Stimulated activated CD4-positive, alpha-beta T cell treated with anti-CD3 and anti-CD28 coated beads, Interleukin-1b, Interleukin-23, amount 100 ng/mL, for 4 hours (primary cell): ENCODE measurements at regions not wholly inside any gene's neighbourhood (a gene's known extent, or its start where the extent isn't known, plus 50 kb on each side); places are given as distances from the start of the nearest gene placed in this dataset.
"Not testable (repeated sequence)": the region's sequence is repeated elsewhere in the genome, so short reads cannot be mapped to it uniquely, and the experiment has no call there.

Source experiments
- DNase-seq, 2 donors: peaks; one replicate each; pipeline ENCODE4 v3.0.0-alpha.2; 2020; ENCODE audit warnings: low read depth in 2 of 2

DNA sequence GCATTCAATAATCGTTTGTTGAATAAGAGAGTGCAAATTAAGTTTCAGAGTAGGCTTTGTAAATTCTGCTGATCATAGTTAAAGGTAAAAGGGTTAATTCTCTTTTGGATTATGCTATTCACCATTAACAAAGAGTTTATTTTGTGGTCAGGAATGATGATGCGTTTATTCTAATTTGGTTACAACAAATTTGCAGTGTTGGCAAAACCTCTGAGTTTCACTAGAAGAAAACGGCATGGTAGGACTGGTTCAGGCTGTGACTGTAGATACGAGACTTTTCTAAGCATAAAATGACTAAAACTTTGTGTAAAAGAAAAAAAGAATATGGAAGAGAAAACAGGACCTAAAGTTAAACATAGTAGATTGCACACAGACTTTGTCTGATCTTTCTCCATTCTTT lies 234.7 kb downstream of the TLR4 start:
- no peak for DNase-seq

DNA sequence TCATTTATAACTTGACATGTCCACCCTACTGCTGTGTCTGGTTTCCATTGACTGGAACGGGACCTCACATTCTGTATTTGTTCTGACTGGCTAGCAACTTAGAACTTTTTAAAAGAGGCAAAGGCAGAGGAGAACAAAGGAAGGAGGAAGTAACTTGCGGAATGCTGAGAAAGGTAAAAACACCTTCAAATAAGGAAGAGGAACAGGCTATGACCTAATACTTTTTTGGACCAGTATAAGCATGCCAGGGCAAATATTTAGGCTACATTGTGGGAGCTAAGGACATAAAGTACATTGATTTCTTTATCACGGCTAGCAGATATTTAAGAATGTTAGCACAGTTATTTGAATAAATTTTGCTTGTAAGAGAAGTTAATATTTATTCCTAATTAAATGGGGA lies 240.5 kb downstream of the TLR4 start:
- not testable (repeated sequence) for DNase-seq

DNA sequence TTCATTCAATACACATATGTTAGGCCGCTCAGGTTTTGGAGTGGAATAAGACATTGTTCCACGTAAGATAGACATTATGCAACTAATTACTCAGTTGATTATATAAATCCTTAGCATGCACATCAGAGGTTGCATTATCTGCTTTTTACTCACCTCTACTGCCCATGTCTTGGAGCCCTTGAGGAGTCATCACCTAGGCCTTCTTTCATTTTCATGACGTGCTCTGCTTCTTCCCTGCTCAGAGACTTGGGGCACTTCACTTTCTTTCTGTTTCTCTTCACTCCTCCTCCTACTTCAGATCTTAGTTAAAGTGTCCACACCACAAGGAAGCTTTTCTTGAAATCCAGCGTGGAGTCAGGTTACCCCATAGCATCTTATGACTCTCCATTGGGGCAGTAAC lies 241.1 kb downstream of the TLR4 start:
- DNase-seq = no peak

DNA sequence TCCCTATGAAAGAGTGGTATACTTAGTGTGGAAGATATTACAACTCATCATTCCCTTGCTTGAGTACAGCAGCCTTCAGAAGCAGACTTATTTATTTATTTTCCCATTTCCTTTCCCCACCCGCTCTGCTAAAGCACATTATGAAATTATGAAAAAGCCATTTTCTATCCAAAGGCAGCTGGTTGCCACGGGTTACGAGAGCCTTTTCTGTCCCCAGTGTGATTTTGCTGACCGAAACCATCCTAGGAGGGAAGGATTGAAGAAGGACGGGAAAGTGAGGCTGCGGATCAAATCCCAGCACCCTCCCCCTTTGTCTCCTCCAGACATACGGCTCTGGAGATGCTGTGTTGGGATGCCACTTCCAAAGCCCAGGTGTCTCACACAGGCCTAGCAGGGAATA lies 246.9 kb downstream of the TLR4 start:
- DNase-seq = no peak

DNA sequence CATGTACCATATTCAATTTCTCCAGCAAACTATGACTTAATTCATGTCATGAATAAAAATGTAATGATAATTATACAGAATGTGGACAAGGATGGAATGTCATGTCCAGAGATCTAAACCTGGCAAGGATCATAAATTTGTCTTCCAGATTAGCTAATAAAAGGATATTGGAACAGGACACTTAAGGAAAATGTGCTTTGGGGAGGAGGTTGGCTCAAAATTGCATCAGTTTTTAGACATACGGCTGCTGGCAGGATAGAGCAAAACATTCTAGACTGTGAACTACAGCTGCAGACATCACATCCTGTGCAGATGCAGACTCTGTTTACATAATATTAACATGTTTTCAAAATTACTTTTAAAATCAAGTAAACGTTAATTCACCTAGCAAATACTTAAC lies 248.4 kb downstream of the TLR4 start:
- DNase-seq = no peak

DNA sequence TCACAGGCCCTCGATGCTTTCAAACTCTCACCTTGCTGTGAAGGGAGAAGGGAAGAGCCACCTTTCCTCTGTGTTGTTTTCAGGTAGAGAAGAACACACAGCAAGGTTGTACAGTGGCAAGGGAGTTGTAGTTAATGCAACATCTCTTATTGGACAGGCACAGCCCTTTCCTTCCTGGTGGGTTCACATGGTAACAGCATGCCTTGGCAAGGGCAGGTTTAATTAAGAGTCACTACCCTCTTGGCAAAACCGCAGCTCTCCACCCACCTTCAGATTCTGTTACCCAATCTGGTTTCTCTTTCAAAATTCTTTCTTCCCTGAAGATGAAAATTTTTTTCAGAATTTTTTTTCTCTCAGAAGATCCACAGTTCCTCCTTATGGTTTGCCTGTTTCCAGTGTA lies 253.1 kb downstream of the TLR4 start:
- DNase-seq = no peak

DNA sequence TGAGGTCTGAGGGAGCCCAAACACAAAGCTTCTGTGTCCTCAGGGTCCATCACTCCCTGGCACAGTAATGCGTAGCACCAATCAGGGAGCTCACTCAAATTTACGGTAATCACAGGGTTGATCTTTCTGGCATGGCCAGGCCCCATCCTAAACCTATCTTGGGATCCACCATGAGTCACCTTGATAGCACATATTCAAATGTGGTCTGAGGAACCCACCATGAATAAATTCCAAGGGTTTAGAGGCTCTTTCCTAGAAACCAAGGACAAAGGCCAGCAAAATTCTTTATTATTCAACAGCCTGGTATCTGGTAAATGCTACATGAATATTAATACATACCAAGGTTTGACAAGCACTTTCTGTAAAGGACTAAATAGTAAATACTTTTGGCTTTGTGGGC lies 254.5 kb downstream of the TLR4 start:
- no peak for DNase-seq

DNA sequence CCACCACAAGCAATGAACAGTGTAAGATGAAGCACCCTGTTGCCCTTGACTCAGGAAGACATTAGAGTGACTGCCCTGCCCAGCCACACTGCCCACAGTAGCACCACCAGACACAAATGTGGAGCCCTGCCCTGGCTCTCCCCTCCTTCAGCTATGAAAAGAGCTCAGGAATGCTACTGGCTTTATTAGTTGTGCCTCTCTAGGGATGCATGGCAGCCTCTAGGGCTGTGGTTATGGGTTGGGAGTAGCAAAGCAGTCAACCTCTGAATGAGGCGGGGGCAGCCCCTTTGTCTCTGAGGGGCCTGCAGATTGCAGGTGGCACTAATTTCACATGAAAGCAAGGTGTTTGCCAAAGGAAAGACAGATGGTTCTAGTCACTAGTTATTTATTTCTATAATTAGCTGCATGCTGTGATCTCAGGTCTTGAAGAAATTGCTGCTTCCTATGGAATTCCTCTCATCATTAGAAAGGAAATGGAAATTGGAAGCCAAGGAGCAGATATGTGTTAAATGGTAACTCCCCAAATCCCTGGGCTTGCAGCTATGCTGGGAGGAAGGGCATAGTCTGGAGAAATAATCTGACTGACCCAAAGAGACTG lies 259.4 kb downstream of the TLR4 start:
- no peak for DNase-seq

DNA sequence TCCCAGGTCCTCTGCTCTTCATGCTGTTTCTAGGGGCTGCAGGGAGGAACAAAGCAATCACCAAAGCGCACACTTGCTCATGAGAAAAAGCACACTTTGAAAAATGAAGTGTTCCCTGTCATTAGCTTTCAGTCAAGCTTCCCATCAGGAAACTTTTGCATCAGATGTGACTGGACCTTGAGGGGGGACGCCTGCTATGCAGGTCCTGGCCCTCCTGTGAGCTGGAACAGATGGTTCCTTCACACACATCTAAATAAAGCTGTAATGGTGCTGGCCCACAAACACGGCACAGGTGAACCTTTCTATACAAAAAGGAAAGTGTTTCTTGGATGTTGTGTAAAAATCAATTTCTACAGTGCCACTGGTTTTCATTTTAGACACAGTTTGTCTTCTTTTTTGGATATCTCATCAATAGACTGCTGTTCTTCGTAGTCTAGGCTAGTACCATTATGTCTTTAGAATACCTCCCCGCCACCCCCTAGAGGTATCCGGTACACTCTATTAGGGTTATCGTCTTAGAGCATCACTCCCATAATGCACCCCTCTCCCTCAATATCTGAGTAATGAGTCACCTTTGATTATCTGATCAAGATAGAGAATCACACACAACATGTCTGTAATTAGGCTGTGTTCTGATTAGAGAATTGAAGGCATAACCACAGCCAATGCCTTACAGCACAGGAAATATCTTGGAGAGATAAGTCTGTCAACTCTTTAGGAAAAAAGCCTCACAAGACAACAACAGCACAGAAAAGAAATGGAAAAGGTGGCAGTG lies 266.3 kb downstream of the TLR4 start:
- no peak for DNase-seq

DNA sequence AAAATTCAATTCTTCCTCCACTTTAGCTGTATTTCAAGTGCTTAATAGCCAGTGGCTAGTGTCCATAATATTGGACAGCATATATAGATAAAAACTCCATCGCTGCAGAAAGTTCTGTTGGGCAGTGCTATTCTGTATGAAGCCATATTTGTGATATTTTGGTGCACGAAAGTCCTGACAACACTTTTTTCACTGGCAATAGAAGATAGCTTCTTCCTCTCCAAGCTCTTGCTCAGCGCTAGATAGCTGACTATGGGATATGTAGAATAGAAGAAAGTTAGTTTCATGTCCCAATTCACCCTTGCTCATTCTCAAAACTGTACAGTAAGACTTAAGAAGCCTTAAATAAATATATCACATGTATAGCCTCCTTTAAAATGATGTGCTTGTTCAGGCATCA lies 269.9 kb downstream of the TLR4 start:
- DNase-seq = no peak

DNA sequence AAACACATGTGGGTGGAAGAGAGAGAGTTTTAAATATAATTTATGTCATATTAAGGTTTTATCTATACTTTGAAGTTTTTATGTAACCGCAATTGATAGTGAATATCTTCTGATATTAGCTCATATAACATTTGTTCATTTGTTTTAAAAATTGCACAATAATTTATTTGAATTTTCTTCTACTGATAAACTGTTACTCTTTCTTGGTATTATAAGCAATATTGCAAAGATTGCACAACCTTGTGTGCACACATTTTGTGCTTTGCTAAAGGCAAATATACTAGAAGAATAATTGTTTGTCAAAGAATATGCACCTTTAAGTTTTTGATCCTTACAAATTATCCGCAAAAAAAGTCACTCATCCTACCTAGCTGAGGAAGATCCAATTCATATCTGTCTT lies 275.7 kb downstream of the TLR4 start:
- DNase-seq = no peak

DNA sequence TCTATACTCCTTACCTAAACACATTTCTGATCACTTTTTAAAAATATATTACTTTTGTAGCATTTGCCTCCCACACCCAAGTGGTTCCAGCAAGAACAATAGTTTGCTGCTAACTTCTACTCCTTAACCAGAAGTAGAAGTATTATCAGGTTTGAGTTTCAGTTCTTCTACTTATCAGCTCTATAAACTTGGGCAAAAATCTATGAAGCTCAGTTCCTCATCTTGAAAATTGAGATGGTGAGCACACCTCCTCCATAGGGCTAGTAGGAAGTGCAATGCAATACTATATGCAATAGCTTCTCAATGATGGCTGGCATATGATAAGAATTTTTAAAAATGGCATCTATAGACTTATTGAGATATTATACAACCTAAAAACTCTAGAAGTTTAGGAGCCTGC lies 283.7 kb downstream of the TLR4 start:
- no peak for DNase-seq

DNA sequence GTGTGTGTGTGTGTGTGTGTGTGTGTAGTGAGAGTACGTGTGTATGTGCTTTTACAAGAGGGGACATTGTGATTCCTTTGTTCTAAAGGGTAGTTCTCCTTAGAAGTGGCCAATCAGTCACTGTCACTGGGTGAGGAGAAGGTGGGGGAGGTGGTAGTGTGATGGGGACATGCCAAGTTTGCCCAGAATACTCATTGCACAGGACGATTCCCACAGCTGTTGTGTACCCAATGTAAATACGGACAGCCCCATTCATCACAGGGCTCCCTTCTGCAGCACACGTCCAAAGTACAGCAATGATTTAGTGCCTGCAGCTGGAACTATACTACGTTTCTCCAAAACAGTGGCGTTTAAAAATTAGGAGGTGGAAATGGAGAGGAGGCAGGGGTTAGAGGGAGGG lies 287.8 kb downstream of the TLR4 start:
- no peak for DNase-seq

DNA sequence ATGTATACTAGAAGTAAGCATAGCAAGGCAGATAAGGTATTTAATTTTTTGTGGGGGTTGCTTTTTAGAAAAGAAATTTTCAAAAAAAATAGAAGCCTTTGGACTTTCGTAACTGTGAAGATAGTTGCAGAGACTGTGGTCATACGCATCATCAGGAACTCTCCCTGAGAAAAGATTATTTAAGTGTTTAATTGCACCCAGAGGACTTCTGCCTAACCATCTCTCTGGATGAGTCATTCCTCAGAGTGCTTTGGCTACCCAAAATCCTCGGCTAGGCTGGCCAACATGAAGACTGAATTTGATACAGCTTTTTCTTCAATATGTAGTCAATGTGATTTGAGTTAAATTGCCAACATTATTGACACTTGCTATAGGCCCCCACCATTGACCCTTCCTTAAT lies 296.4 kb downstream of the TLR4 start:
- no peak for DNase-seq

DNA sequence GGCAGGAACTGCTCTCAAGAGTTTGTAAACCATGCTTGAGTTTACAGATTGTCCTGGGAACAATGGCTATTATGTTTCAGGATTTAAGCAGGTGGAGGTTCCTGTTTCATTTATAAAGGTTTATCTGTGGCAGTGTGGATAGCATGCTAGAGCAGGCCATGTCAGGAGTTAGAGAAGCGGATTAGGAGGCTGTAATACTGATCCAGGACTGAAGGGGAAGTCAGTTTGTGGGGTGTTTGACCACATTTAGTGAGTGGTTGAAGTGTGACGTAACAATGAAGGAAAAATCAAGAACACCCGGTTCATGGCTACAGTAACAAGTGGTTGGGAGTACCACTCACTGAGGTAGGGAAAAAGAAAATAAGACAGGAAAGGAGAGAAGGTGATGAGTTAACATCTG lies 299.0 kb downstream of the TLR4 start:
- no peak for DNase-seq

DNA sequence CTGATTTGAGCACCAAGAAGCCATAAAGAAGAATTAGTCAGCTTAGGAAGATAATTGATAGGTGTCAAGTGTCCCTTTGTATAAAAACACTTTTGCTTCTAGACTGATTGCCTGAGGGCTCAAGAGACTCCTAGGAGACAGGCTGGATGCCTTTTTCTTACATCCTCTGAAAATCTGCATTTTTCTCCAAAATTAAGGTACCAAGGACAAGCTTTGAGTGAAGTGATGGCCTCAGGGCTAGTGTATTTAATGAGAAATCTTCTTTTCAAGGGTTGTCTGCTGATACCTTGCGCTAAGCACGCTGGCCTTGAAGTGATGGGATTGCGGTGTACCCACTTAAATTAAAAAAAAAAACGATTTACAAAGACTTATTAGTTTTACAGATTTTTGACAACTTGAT lies 304.0 kb downstream of the TLR4 start:
- DNase-seq = no peak

DNA sequence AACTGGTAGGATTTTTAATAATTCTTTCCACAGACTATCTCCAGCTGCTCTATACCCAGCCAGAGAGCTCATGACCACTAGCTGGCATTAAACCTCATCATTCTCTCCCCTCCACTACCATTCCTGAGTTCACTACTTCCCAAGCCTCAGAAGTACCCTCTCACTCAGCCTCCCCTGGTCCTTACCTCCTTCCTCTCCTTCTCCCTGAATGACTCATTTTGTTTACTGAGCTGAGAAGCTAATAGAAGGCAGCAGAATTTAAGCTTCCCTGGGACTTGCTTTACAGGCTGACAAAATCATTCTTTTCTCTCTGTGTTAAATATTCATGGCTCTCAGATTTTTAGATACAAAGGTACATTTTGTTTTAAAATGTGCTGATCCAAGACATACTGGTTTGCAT lies 305.4 kb downstream of the TLR4 start:
- DNase-seq = no peak

DNA sequence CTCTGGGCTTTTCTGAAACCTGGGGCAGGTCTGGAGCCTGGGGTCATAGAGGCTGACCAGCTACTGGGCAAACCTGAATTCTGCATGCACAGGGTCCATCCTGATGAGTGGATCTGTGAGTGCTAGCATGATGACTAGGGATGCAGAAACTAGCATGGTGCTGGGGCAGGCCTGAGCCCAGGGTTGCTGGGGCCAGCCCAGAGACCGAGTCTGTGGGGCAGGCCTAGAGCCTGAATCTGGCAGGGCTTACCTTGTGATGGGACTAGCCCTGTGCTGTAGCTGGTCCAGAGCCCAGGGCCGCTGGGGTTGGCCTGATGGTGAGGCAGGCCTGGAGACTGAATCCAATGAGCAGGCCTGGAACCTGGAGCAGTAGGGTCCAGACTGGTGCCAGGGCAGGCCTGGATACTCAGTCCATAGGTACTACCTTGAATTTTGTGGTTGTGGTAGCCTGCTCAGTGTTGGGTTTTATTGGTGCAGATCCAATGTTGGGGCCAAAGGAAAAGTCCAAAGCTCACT lies 313.5 kb downstream of the TLR4 start:
- no peak for DNase-seq

DNA sequence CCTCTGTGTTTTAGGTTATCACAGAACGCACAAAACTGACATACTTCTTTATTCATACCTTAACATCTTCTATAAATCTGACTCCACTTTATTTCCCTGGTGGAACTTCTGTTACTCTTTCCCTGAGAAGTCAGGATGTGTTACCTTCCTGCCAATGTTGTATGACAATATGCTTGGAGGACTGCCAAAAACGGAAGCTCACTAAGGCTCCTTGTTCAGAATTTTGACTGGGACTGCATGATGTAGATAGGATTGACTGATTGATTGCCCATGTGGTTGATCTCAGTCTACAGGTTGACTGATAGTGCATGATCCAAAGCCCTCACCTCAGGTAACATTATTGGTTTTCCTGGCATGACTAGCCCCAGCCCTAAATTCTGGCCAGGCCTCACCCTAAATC lies 319.4 kb downstream of the TLR4 start:
- no peak for DNase-seq

DNA sequence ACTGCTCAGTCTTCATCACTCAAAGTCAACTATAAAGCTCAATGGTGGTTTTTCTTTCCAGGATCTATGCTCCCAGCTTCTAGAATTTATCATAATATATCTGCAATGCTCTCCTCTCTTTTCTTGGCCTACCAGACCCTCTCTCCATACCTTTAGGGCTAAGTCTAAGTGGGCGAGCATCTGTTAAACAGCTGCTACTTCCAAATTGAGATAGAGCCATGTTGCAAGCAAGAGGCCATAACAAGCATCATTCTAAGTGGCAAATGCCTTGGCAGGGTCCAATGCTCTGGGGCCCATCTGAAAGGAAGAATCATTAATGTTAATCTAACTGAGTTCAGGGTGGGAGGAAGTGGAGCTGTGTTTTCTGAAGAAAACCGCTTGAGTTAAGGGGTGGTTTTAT lies 324.0 kb downstream of the TLR4 start:
- no peak for DNase-seq

DNA sequence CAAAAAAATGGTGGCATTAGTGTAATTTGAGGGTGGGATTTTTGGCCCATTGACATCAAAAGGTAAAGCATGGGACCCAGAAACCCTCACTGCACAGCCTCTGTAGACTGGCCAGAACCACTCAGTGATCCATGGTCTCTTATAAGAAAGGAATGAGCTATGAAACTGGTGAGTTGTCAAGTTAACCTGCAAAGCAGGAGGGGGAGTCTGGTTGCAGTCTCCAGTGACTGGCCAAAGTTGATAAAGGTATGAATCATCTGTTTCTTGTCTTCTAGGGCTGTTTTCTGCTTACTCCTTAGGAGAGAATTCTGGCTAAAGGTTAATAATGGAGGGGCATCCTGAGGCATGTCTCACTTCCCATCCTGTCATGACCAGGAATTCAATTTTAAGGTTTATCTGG lies 325.2 kb downstream of the TLR4 start:
- DNase-seq = no peak

DNA sequence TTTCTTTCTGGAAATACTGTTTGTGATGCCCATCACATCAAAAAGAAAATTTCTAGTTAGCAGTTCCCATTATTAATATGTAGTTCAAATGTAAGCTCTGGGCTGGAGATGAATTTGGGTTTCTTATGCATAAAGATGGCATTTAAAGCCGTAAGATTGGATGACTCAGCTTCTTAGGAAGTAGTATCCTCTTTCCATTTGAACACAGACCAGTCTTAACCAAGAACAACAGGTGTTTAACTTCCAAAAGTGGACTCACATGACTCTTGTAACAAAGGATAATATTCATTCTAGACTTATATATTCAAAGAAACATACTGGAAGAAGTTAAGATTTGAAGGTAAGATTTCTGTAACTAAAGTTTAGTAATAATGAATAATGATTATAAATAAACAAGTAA lies 330.5 kb downstream of the TLR4 start:
- DNase-seq = no peak

DNA sequence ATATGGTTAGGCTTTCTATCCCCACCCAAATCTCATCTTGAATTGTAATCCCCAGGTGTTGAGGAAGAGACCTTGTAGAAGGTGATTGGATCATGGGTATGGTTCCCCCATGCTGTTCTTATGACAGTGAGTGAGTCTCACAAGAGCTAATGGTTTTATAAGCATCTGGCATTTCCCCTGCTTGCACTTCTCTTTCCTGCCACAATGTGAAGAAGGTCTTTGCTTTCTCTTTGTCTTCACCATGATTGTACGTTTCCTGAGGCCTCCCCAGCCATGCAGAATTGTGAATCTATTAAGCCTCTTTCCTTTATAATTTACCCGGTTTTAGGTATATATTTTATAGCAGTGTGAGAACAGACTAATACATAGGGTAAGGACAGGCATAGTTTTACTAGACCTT lies 334.5 kb downstream of the TLR4 start:
- DNase-seq = no peak

DNA sequence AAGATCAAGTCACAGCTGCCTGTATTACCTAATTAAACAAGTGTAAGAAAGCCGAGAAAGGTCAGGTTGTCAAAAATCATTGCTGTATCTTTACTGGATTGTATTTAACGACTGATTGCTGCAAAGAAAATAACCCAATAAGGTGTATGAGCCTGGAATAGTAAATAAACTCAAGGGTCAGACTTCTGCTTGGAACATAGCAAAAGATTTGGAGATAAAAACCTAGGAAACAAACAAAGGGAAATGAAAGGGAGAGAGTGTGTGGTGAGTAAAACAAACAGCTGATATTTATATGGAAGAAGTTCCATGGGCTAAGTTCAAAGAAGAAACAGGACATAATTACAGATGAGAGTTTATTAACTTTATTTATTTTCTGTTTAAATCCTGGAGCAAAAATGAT lies 354.0 kb downstream of the TLR4 start:
- no peak for DNase-seq
